ENCODE measurements at regions not wholly inside any gene's neighbourhood (a gene's known extent, or its start where the extent isn't known, plus 50 kb on each side); places are given as distances from the start of the nearest gene placed in this dataset.

DNA sequence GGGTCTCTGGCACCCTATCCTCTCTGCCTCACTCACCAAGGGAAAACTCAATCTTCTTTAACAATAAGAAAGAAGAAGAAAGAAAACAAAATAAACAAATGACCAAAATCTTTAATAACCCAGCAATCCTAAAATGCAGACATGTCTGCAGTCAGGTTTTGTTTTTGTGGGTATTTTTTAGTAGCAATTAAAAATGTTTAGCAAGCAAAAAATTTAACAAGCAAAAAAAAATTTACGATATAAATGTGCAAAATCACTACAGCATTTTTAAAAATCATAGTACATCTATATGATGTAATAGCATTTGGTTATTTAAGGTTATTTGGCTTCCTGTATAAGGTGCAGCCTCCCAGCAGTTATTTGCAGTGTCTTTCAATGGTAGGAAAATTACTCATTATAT, 151.3 kb upstream of the MAP3K1 start:
- TF ChIP-seq, protein P1, sequence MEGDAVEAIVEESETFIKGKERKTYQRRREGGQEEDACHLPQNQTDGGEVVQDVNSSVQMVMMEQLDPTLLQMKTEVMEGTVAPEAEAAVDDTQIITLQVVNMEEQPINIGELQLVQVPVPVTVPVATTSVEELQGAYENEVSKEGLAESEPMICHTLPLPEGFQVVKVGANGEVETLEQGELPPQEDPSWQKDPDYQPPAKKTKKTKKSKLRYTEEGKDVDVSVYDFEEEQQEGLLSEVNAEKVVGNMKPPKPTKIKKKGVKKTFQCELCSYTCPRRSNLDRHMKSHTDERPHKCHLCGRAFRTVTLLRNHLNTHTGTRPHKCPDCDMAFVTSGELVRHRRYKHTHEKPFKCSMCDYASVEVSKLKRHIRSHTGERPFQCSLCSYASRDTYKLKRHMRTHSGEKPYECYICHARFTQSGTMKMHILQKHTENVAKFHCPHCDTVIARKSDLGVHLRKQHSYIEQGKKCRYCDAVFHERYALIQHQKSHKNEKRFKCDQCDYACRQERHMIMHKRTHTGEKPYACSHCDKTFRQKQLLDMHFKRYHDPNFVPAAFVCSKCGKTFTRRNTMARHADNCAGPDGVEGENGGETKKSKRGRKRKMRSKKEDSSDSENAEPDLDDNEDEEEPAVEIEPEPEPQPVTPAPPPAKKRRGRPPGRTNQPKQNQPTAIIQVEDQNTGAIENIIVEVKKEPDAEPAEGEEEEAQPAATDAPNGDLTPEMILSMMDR (IDR thresholded peaks at IDR 0.05 in 4 of 5, conservative IDR thresholded peaks at IDR 0.05 in 1 of 5): no peak
- no peak for TF ChIP-seq POLR2A (IDR thresholded peaks at IDR 0.05)

Measured in gastrocnemius medialis (tissue), 4 donors.